HUDEP-2 (cell line): ENCODE measurements at regions not wholly inside any gene's neighbourhood (a gene's known extent, or its start where the extent isn't known, plus 50 kb on each side); places are given as distances from the start of the nearest gene placed in this dataset.
A peak's percentile ranks its signal among the peaks of the same experiment; 100 is the strongest.

ENCODE experiments used
- DNase-seq, 76 experiments: peaks; one replicate each; lab custom pipeline; 2025; ENCODE audit not compliant: unreplicated experiment in 76 of 76; lab: John Stamatoyannopoulos, UW

- DNase-seq, result no peak
These were observed 300.1 kb downstream of the TMEM167A start for GRCh38 chr5:82777106-82777505.

GRCh38 chr5:82772281-82772680, 304.9 kb downstream of the TMEM167A start:
- DNase-seq, result no peak

- DNase-seq, result no peak
These were observed 311.0 kb downstream of the TMEM167A start for GRCh38 chr5:82766206-82766605.

GRCh38 chr5:82765765-82766164, 311.4 kb downstream of the TMEM167A start:
- DNase-seq, result no peak

GRCh38 chr5:82760856-82761255, 316.3 kb downstream of the TMEM167A start:
- DNase-seq, result no peak

GRCh38 chr5:82758881-82759280, 318.3 kb downstream of the TMEM167A start:
- no peak for DNase-seq

GRCh38 chr5:82754759-82755158, 322.4 kb downstream of the TMEM167A start:
- no peak for DNase-seq

GRCh38 chr5:82754036-82754746, 323.0 kb downstream of the TMEM167A start:
- DNase-seq, result no peak

- no peak for DNase-seq
These were observed 323.8 kb downstream of the TMEM167A start for GRCh38 chr5:82753374-82753773.

- no peak for DNase-seq
These were observed 327.8 kb downstream of the TMEM167A start for GRCh38 chr5:82749461-82749820.

- no peak for DNase-seq
These were observed 328.3 kb downstream of the TMEM167A start for GRCh38 chr5:82748688-82749460.

GRCh38 chr5:82747986-82748385, 329.2 kb downstream of the TMEM167A start:
- DNase-seq, result no peak

GRCh38 chr5:82745016-82745415, 332.2 kb downstream of the TMEM167A start:
- DNase-seq, result no peak

- no peak for DNase-seq
These were observed 338.4 kb downstream of the TMEM167A start for GRCh38 chr5:82738681-82739269.

GRCh38 chr5:82735160-82735789, 341.9 kb downstream of the TMEM167A start:
- DNase-seq, result no peak

GRCh38 chr5:82734347-82734746, 342.8 kb downstream of the TMEM167A start:
- peak in 1 of 76 experiments; percentile 1 for DNase-seq

- DNase-seq, result no peak
These were observed 346.3 kb downstream of the TMEM167A start for GRCh38 chr5:82730913-82731312.

- no peak for DNase-seq
These were observed 348.1 kb downstream of the TMEM167A start for GRCh38 chr5:82728926-82729702.

GRCh38 chr5:82723168-82723567, 354.0 kb downstream of the TMEM167A start:
- no peak for DNase-seq

- DNase-seq, result no peak
These were observed 356.1 kb downstream of the TMEM167A start for GRCh38 chr5:82721087-82721410.
